ENCODE measurements at regions not wholly inside any gene's neighbourhood (a gene's known extent, or its start where the extent isn't known, plus 50 kb on each side); places are given as distances from the start of the nearest gene placed in this dataset.
"Not testable (repeated sequence)": the region's sequence is repeated elsewhere in the genome, so short reads cannot be mapped to it uniquely, and the experiment has no call there.

DNA sequence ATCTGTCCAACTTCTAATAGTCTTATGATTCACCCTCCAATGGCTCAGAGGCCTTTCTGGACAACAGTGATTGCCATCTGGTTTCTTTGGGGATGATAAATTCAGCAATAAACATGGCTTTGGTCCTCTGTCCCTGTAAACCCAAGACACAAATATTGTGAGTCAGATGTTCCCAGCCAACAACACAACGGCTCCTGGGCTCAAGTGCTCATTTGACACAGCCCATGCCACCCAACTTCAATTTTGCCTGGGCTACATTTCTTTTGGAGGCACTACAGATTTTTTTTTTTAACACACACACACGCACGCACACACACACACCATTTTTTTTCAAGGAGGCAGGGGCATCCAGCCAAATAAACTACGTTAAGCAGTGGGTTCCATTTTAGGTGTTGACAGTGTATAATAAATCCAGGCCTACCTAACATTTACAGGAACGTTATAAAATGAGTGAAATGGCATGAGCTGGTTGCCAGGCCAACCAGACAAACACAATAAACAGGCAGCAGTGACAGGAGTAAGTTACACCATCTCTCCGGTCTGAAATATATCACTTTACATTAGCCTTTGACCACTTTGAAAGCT lies 939.9 kb upstream of the SOX9 start:
- peak; percentile 59 for DNase-seq (ENCODE audit: low read depth)

GRCh38 chr17:71183066-71183660 lies 937.7 kb upstream of the SOX9 start:
- no peak for DNase-seq (ENCODE audit: low read depth)

GRCh38 chr17:71184716-71185115 lies 936.1 kb upstream of the SOX9 start:
- DNase-seq (ENCODE audit: low read depth), result peak; percentile 73

DNA sequence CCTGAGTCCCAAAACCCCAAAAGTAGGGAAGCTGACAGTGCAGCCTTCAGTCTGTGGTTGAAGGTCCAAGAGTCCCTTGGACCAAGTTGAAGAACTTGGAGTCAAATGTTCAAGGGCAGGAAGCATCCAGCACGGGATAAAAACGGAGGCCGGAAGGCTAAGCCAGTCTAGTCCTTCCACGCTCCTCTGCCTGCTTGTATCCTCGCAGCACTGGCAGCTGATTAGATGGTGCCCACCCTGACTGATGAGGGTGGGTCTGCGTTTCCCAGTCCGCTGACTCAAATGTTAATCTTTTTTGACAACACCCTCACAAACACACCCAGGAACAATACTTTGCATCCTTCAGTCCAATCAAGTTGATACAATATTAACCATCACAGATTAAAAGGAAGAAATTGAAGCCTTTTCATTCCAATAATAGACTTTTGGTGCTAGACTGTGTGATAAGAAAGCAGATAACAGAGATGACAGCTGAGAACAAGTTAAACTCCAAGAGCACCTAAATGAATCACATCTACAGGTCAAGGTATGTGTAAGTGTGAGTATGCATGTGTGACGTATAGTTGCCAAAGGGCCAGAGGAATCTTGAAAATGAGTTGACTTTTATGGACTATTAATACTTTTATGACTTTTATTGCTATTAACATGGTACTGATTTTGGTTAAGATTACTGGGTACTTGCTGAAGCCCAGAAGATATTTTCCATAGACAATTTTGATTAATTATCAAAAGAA lies 933.5 kb upstream of the SOX9 start:
- DNase-seq (ENCODE audit: low read depth), result no peak

- DNase-seq (ENCODE audit: low read depth), result peak; percentile 85
These were observed 931.9 kb upstream of the SOX9 start for GRCh38 chr17:71188811-71189492.

DNA sequence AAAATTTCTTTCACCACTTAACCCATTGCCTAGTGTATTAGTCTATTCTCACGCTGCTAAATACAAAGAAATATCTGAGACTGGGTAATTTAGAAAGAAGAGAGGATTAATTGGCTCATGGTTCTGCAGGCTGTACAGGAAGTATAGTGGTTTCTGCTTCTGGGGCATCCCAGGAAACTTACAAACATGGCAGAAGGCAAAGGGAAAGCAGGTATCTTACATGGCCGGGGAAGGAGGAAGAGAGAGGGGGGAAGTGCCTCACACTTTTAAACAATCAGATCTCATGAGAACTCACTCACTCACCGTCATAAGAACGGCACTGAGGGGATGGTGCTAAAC lies 931.4 kb upstream of the SOX9 start:
- no peak for DNase-seq (ENCODE audit: low read depth)

- DNase-seq (ENCODE audit: low read depth), result no peak
These were observed 928.7 kb upstream of the SOX9 start for GRCh38 chr17:71192039-71192555.

- no peak for DNase-seq (ENCODE audit: low read depth)
These were observed 928.0 kb upstream of the SOX9 start for GRCh38 chr17:71192848-71193247.

- no peak for DNase-seq (ENCODE audit: low read depth)
These were observed 920.2 kb upstream of the SOX9 start for GRCh38 chr17:71200597-71200996.

GRCh38 chr17:71201639-71202038 lies 919.2 kb upstream of the SOX9 start:
- DNase-seq (ENCODE audit: low read depth), result peak; percentile 48

GRCh38 chr17:71202449-71202848 lies 918.4 kb upstream of the SOX9 start:
- DNase-seq (ENCODE audit: low read depth), result no peak

GRCh38 chr17:71203953-71204352 lies 916.9 kb upstream of the SOX9 start:
- DNase-seq (ENCODE audit: low read depth), result no peak

- not testable (repeated sequence) for DNase-seq (ENCODE audit: low read depth)
These were observed 914.9 kb upstream of the SOX9 start for GRCh38 chr17:71205951-71206350.

DNA sequence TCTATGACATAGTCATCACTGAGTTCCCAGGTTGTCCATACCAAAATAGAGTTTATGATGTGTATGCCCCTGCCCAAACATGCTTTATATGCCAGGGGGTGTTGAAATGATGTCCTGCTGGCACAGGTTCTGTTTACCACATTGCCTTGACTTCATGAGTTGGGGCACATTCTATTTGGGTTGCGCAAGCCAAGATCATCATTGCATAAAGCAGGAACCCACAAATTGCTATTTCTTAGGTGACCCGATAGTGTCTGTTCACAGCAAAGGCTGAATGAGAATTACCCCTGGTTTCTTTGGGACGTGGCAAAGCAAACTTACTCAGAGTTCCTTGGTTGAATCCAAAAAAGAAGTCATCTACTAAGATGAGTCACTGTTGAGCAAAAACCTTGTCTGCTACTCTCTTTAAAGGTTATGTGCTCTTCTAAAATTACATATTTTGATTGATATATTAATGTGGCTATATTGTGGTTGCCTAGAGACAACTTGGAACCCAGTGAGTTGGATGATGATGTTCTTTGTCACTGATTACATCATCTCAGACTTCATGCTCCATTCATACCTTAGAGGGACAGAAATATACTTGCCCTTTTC lies 912.6 kb upstream of the SOX9 start:
- DNase-seq (ENCODE audit: low read depth), result peak; percentile 13

- no peak for DNase-seq (ENCODE audit: low read depth)
These were observed 906.9 kb upstream of the SOX9 start for GRCh38 chr17:71213936-71214335.

DNA sequence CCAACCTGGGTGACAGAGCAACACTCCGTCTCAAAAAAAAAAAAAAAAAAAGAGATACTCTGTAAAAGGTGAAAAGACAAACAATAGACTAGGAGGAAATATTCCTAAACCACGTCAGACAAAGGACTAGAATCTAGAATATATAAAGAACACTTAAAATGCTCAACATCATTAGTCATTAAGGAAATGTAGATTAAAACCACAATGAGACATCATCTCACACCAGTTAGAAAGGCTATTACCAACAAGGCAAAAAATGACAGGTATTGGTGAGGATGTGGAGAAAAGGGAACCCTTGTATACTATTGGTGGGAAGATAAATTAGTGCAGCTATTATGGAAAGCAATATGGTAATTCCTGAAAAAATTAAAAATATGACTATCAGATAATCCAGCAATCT lies 903.1 kb upstream of the SOX9 start:
- DNase-seq (ENCODE audit: low read depth), result no peak

GRCh38 chr17:71224824-71225575 lies 895.8 kb upstream of the SOX9 start:
- DNase-seq (ENCODE audit: low read depth), result peak; percentile 35

GRCh38 chr17:71227841-71228240 lies 893.0 kb upstream of the SOX9 start:
- no peak for DNase-seq (ENCODE audit: low read depth)

- no peak for DNase-seq (ENCODE audit: low read depth)
These were observed 891.8 kb upstream of the SOX9 start for GRCh38 chr17:71229070-71229469.

- no peak for DNase-seq (ENCODE audit: low read depth)
These were observed 887.8 kb upstream of the SOX9 start for GRCh38 chr17:71232801-71233559.
